Astrocyte (in vitro differentiated cells and primary cell): ENCODE measurements at regions not wholly inside any gene's neighbourhood (a gene's known extent, or its start where the extent isn't known, plus 50 kb on each side); places are given as distances from the start of the nearest gene placed in this dataset.

Experiments used
- DNase-seq: peaks from one replicate; pipeline ENCODE4 v3.0.0-alpha.2; 2010; ENCODE audit warnings: low read depth
- FAIRE-seq: peaks from 2 replicates; lab custom pipeline; 2011; peaks lifted over from hg19 to GRCh38; lab: Jason Lieb, UNC
- H2AFZ ChIP-seq: 2 replicates; pipeline ENCODE4 v1.6.0; 2012; ENCODE audit warnings: low read depth, low read length, inconsistent platforms
- H3K27ac ChIP-seq: 2 replicates; pipeline ENCODE4 v1.5.1; 2011; ENCODE audit warnings: low read depth, low read length, inconsistent platforms
- H3K27me3 ChIP-seq: 2 replicates; pipeline ENCODE4 v1.6.0; 2011; ENCODE audit warnings: low read length, inconsistent platforms; ENCODE audit not compliant: insufficient read depth
- H3K36me3 ChIP-seq: 2 replicates; pipeline ENCODE4 v1.5.1; 2011; ENCODE audit warnings: low read length, inconsistent platforms; ENCODE audit not compliant: insufficient read depth
- H3K4me1 ChIP-seq: 2 replicates; pipeline ENCODE4 v1.5.1; 2011; ENCODE audit warnings: low read length, inconsistent platforms; ENCODE audit not compliant: insufficient read depth
- H3K4me2 ChIP-seq: 2 replicates; pipeline ENCODE4 v1.6.0; 2012; ENCODE audit warnings: low read length, inconsistent platforms
- H3K4me3 ChIP-seq: 2 replicates; pipeline ENCODE4 v1.5.1; 2011; ENCODE audit warnings: low read depth, mild to moderate bottlenecking, low read length, inconsistent platforms; ENCODE audit not compliant: insufficient read depth
- H3K79me2 ChIP-seq: 2 replicates; pipeline ENCODE4 v1.6.0; 2012; ENCODE audit warnings: mild to moderate bottlenecking, low read length, inconsistent platforms; ENCODE audit not compliant: insufficient read depth
- H3K9ac ChIP-seq: 2 replicates; pipeline ENCODE4 v1.6.0; 2012; ENCODE audit warnings: mild to moderate bottlenecking, low read length, inconsistent platforms
- H3K9me3 ChIP-seq: 2 replicates; pipeline ENCODE4 v1.5.1; 2012; ENCODE audit warnings: low read depth, mild to moderate bottlenecking, low read length, inconsistent platforms; ENCODE audit not compliant: insufficient read depth
- H4K20me1 ChIP-seq: 2 replicates; pipeline ENCODE4 v1.6.0; 2012; ENCODE audit warnings: low read length, inconsistent platforms; ENCODE audit not compliant: insufficient read depth
- H3K27ac Mint-ChIP-seq: one replicate; pipeline ENCODE4 v1.8.0; 2021; ENCODE audit warnings: mild to moderate bottlenecking, mixed read lengths; ENCODE audit not compliant: unreplicated experiment
- H3K27me3 Mint-ChIP-seq: one replicate; pipeline ENCODE4 v1.8.0; 2021; ENCODE audit warnings: low read depth, mixed read lengths; ENCODE audit not compliant: unreplicated experiment
- H3K36me3 Mint-ChIP-seq: one replicate; pipeline ENCODE4 v1.8.0; 2021; ENCODE audit warnings: low read depth, mixed read lengths; ENCODE audit not compliant: unreplicated experiment
- H3K4me1 Mint-ChIP-seq: one replicate; pipeline ENCODE4 v1.8.0; 2021; ENCODE audit warnings: low read depth, mixed read lengths; ENCODE audit not compliant: unreplicated experiment
- H3K4me3 Mint-ChIP-seq: one replicate; pipeline ENCODE4 v1.8.0; 2021; ENCODE audit warnings: mild to moderate bottlenecking, moderate library complexity, mixed read lengths; ENCODE audit not compliant: unreplicated experiment
- H3K9me3 Mint-ChIP-seq: one replicate; pipeline ENCODE4 v1.8.0; 2021; ENCODE audit warnings: mild to moderate bottlenecking, mixed read lengths; ENCODE audit not compliant: unreplicated experiment
- CTCF ChIP-seq: IDR thresholded peaks from 2 replicates; pipeline ENCODE4 v1.5.1; 2011; ENCODE audit warnings: low read depth, mild to moderate bottlenecking, inconsistent platforms, low read length, moderate library complexity; ENCODE audit not compliant: insufficient read depth
- EZH2 ChIP-seq: IDR thresholded peaks from 2 replicates; pipeline ENCODE4 v1.6.1; 2012; ENCODE audit warnings: mild to moderate bottlenecking, low read length, inconsistent platforms; ENCODE audit not compliant: insufficient read depth

GRCh38 chr1:5638582-5638981 is 353.6 kb downstream of the NPHP4 start:
- DNase-seq: no peak
- Histone ChIP-seq H3K27me3 (no peaks in the 10 kb centered on the region), H4K20me1 (no peaks in the 10 kb centered on the region), H3K9ac (no peak overlapping the region), H3K27ac (no peak overlapping the region), H3K4me3 (no peak overlapping the region), H3K36me3 (no peaks in the 10 kb centered on the region), H3K9me3 (peaks cover 8% of the 10 kb centered on the region), H2AFZ (no peak overlapping the region), H3K79me2 (no peaks in the 10 kb centered on the region), H3K4me2 (no peak overlapping the region), H3K4me1 (no peaks in the 10 kb centered on the region)
- no peaks in the 10 kb centered on the region for H3K4me1 Mint-ChIP-seq
- H3K27me3 Mint-ChIP-seq: peaks cover 19% of the 10 kb centered on the region
- TF ChIP-seq EZH2 (no peak), CTCF (no peak)
- peaks cover 4% of the 10 kb centered on the region for H3K9me3 Mint-ChIP-seq
- FAIRE-seq: no peak
- H3K36me3 Mint-ChIP-seq: no peaks in the 10 kb centered on the region
- no peak overlapping the region for H3K27ac Mint-ChIP-seq
- no peak overlapping the region for H3K4me3 Mint-ChIP-seq

- H2AFZ ChIP-seq: no peak overlapping the region
- H3K36me3 ChIP-seq: no peaks in the 10 kb centered on the region
- H3K4me3 Mint-ChIP-seq: no peak overlapping the region
- TF ChIP-seq CTCF (no peak), EZH2 (no peak)
- peaks cover 19% of the 10 kb centered on the region for H3K27me3 Mint-ChIP-seq
- H3K9me3 Mint-ChIP-seq: peaks cover 4% of the 10 kb centered on the region
- no peaks in the 10 kb centered on the region for H4K20me1 ChIP-seq
- H3K4me2 ChIP-seq: no peak overlapping the region
- no peaks in the 10 kb centered on the region for H3K27me3 ChIP-seq
- H3K9ac ChIP-seq: no peak overlapping the region
- no peaks in the 10 kb centered on the region for H3K79me2 ChIP-seq
- peaks cover 11% of the 10 kb centered on the region for H3K9me3 ChIP-seq
- H3K4me1 Mint-ChIP-seq: no peaks in the 10 kb centered on the region
- no peaks in the 10 kb centered on the region for H3K36me3 Mint-ChIP-seq
- no peaks in the 10 kb centered on the region for H3K4me1 ChIP-seq
- DNase-seq: no peak
- H3K27ac ChIP-seq: no peak overlapping the region
- no peak overlapping the region for H3K4me3 ChIP-seq
- H3K27ac Mint-ChIP-seq: no peak overlapping the region
- FAIRE-seq: no peak
Observed at GRCh38 chr1:5637171-5637570, 355.1 kb downstream of the NPHP4 start.

GRCh38 chr1:5634893-5635292 is 357.3 kb downstream of the NPHP4 start:
- Histone ChIP-seq H3K4me2 (no peak overlapping the region), H3K9me3 (peaks cover 11% of the 10 kb centered on the region), H3K4me3 (no peak overlapping the region), H3K4me1 (no peaks in the 10 kb centered on the region), H2AFZ (no peak overlapping the region), H3K27ac (no peak overlapping the region), H3K9ac (no peak overlapping the region), H3K79me2 (no peaks in the 10 kb centered on the region), H4K20me1 (no peaks in the 10 kb centered on the region), H3K36me3 (no peaks in the 10 kb centered on the region), H3K27me3 (no peaks in the 10 kb centered on the region)
- Mint-ChIP-seq H3K9me3 (peaks cover 4% of the 10 kb centered on the region), H3K36me3 (no peaks in the 10 kb centered on the region), H3K27me3 (peaks cover 14% of the 10 kb centered on the region), H3K27ac (no peak overlapping the region), H3K4me1 (no peaks in the 10 kb centered on the region), H3K4me3 (no peak overlapping the region)
- no peak for DNase-seq
- no peak for FAIRE-seq
- no peak for TF ChIP-seq EZH2
- no peak for TF ChIP-seq CTCF
